ENCODE measurements at regions not wholly inside any gene's neighbourhood (a gene's known extent, or its start where the extent isn't known, plus 50 kb on each side); places are given as distances from the start of the nearest gene placed in this dataset.

DNA sequence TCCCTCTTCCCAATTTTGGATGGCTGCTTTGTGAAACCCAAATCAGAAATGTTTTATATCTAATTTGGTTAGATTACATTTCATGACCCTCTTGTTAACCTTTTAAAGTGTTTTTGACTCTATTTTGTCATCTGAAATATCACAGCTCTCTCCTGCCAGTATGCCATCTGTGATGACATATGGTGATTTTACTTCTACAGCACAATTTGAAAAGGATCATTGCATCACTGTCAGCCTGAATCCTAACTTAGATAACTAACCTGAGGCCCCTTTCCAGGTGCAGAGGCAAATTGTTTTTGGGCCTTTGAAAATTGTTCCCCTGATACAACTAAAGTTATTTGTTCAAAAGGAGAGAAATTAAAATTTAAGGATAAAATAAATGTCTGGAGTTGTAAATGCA, 1023.4 kb upstream of the LRRTM1 start:
- H3K9ac ChIP-seq (ENCODE audit: insufficient read depth, low read length): no peak overlapping the region
- H2AFZ ChIP-seq (ENCODE audit: low read length): no peak overlapping the region
- DNase-seq (ENCODE audit: low read depth in 2 of 2): no peak
- no peak for TF ChIP-seq EZH2 (IDR thresholded peaks at IDR 0.05; ENCODE audit: low read length, missing control alignments)
- TF ChIP-seq, protein P1, sequence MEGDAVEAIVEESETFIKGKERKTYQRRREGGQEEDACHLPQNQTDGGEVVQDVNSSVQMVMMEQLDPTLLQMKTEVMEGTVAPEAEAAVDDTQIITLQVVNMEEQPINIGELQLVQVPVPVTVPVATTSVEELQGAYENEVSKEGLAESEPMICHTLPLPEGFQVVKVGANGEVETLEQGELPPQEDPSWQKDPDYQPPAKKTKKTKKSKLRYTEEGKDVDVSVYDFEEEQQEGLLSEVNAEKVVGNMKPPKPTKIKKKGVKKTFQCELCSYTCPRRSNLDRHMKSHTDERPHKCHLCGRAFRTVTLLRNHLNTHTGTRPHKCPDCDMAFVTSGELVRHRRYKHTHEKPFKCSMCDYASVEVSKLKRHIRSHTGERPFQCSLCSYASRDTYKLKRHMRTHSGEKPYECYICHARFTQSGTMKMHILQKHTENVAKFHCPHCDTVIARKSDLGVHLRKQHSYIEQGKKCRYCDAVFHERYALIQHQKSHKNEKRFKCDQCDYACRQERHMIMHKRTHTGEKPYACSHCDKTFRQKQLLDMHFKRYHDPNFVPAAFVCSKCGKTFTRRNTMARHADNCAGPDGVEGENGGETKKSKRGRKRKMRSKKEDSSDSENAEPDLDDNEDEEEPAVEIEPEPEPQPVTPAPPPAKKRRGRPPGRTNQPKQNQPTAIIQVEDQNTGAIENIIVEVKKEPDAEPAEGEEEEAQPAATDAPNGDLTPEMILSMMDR (conservative IDR thresholded peaks at IDR 0.05 in 1 of 2, IDR thresholded peaks at IDR 0.05 in 1 of 2; ENCODE audit: low read depth in 1 of 2, low read length in 2 of 2): no peak
- no peaks in the 10 kb centered on the region for H3K4me1 ChIP-seq (ENCODE audit: control insufficient read depth, extremely low read depth, insufficient read depth, low read length)
- no peaks in the 10 kb centered on the region for H3K79me2 ChIP-seq (ENCODE audit: control insufficient read depth, insufficient read depth, low read length)
- no peaks in the 10 kb centered on the region for H4K20me1 ChIP-seq (ENCODE audit: control insufficient read depth, extremely low read depth, insufficient read depth, low read length)
- no peaks in the 10 kb centered on the region for H3K36me3 ChIP-seq (ENCODE audit: control insufficient read depth, insufficient read depth, low read length)
- no peak overlapping the region for H3K27ac ChIP-seq (ENCODE audit: insufficient read depth, low read length)
- H3K4me3 ChIP-seq (replicated peaks in 1 of 4; ENCODE audit: control extremely low read depth in 1 of 4, insufficient read depth in 1 of 4, low read depth in 3 of 4, low read length in 4 of 4): no peak overlapping the region
- no peak overlapping the region for H3K4me2 ChIP-seq (ENCODE audit: extremely low read depth, insufficient read depth, low read length)
- H3K9me3 ChIP-seq (ENCODE audit: control insufficient read depth, insufficient read depth, low read depth, low read length): no peaks in the 10 kb centered on the region
- no peaks in the 10 kb centered on the region for H3K27me3 ChIP-seq (ENCODE audit: control insufficient read depth, insufficient read depth, low read length)

DNA sequence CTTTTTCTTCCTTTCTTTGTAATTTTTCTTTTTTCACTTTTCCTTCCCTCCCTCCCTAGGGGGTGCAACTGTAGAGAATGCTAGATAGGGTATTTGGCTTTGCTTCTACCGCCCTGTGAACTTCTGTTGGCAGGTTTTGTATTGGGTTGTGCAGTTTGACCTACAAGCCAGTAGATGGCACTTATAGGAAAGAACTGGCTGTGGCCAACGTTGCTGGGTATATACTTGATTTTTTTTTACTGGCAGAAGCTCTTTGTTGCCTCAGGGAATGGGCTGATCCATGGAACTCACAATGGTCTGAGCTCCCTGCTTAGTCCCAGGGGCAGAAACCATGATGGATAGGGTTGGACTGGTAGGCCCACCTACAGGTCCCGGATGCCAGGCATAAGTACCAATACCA, 1019.5 kb upstream of the LRRTM1 start:
- H3K79me2 ChIP-seq (ENCODE audit: control insufficient read depth, insufficient read depth, low read length): no peaks in the 10 kb centered on the region
- no peaks in the 10 kb centered on the region for H4K20me1 ChIP-seq (ENCODE audit: control insufficient read depth, extremely low read depth, insufficient read depth, low read length)
- H3K27me3 ChIP-seq (ENCODE audit: control insufficient read depth, insufficient read depth, low read length): no peaks in the 10 kb centered on the region
- H3K9ac ChIP-seq (ENCODE audit: insufficient read depth, low read length): no peak overlapping the region
- no peaks in the 10 kb centered on the region for H3K4me1 ChIP-seq (ENCODE audit: control insufficient read depth, extremely low read depth, insufficient read depth, low read length)
- peak in 1 of 2 donors; percentile 25 for DNase-seq (ENCODE audit: low read depth in 2 of 2)
- no peak overlapping the region for H3K4me2 ChIP-seq (ENCODE audit: extremely low read depth, insufficient read depth, low read length)
- no peak overlapping the region for H3K27ac ChIP-seq (ENCODE audit: insufficient read depth, low read length)
- no peak overlapping the region for H3K4me3 ChIP-seq (replicated peaks in 1 of 4; ENCODE audit: control extremely low read depth in 1 of 4, insufficient read depth in 1 of 4, low read depth in 3 of 4, low read length in 4 of 4)
- H2AFZ ChIP-seq (ENCODE audit: low read length): no peak overlapping the region
- no peaks in the 10 kb centered on the region for H3K36me3 ChIP-seq (ENCODE audit: control insufficient read depth, insufficient read depth, low read length)
- TF ChIP-seq EZH2 (IDR thresholded peaks at IDR 0.05; ENCODE audit: low read length, missing control alignments): no peak
- TF ChIP-seq, protein P1 (conservative IDR thresholded peaks at IDR 0.05 in 1 of 2, IDR thresholded peaks at IDR 0.05 in 1 of 2; ENCODE audit: low read depth in 1 of 2, low read length in 2 of 2): peak in 1 of 2 donors; percentile 34
- H3K9me3 ChIP-seq (ENCODE audit: control insufficient read depth, insufficient read depth, low read depth, low read length): no peaks in the 10 kb centered on the region

DNA sequence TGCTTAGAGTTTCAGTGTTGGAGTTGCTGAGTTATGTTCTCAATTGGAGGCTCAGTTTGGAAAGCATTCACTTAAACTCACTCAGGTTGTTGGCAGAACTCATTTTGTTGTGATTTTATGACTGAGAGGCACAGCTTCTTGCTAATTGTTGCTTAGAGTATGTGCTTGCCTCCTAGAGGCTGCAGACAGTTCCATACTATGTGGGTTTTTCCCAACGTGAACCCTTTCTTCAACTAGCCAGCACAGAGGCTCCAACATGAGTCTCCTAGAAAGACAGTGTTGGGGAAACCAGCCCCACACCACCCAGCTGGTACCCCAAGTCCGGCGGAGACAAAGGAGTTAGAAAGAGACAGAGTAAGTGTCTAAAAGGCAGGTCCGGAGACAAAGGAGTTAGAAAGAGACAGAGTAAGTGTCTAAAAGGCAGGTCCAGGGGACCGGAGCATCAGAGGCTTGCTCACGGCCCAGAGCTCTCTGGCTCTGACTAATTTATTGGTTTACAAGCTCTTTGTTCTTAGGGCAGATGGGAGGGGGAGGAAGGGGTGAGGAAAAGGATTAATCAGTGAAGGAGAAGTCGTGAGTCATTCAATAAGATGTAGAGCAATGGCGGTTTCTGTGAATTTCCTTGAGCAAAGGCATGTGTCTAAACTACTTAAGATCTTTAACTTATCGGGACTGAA, 999.7 kb upstream of the LRRTM1 start:
- Histone ChIP-seq H3K27me3 (ENCODE audit: control insufficient read depth, insufficient read depth, low read length) (no peaks in the 10 kb centered on the region), H3K4me2 (ENCODE audit: extremely low read depth, insufficient read depth, low read length) (no peak overlapping the region), H3K9me3 (ENCODE audit: control insufficient read depth, insufficient read depth, low read depth, low read length) (no peaks in the 10 kb centered on the region), H3K9ac (ENCODE audit: insufficient read depth, low read length) (no peak overlapping the region), H3K4me3 (replicated peaks in 1 of 4; ENCODE audit: control extremely low read depth in 1 of 4, insufficient read depth in 1 of 4, low read depth in 3 of 4, low read length in 4 of 4) (no peak overlapping the region), H4K20me1 (ENCODE audit: control insufficient read depth, extremely low read depth, insufficient read depth, low read length) (no peaks in the 10 kb centered on the region), H3K4me1 (ENCODE audit: control insufficient read depth, extremely low read depth, insufficient read depth, low read length) (no peaks in the 10 kb centered on the region), H3K79me2 (ENCODE audit: control insufficient read depth, insufficient read depth, low read length) (no peaks in the 10 kb centered on the region), H3K27ac (ENCODE audit: insufficient read depth, low read length) (no peak overlapping the region), H3K36me3 (ENCODE audit: control insufficient read depth, insufficient read depth, low read length) (no peaks in the 10 kb centered on the region), H2AFZ (ENCODE audit: low read length) (no peak overlapping the region)
- peak in 1 of 2 donors; percentile 53 for DNase-seq (ENCODE audit: low read depth in 2 of 2)
- TF ChIP-seq, protein P1 (conservative IDR thresholded peaks at IDR 0.05 in 1 of 2, IDR thresholded peaks at IDR 0.05 in 1 of 2; ENCODE audit: low read depth in 1 of 2, low read length in 2 of 2): no peak

Measured in fibroblast of lung (primary cell).